IMR-90 (cell line): ENCODE measurements at regions not wholly inside any gene's neighbourhood (a gene's known extent, or its start where the extent isn't known, plus 50 kb on each side); places are given as distances from the start of the nearest gene placed in this dataset.

ENCODE experiments used
- ATAC-seq: fragments of 200-7000 bp; cut with Tn5 transposase; 2 replicates; pipeline ENCODE4 v1.9.1; 2020; ENCODE audit warnings: low read depth, mild to moderate bottlenecking, moderate library complexity
- BruUV-seq: library from RNA; stranded (reverse); fragments of 400-500 nt; replicated peaks from 2 replicates; lab custom pipeline; 2021; lab: Mats Ljungman, UMichigan
- CTCF ChIA-PET: fragments of 300-600 bp; formaldehyde crosslinking; extraction: SDS; loops from one replicate; lab custom pipeline; 2021; ENCODE audit warnings: antibody characterized with exemption; lab: Yijun Ruan, JAX
- POLR2A ChIA-PET: fragments of 300-600 bp; sonication (Branson Sonifier 250); formaldehyde crosslinking; loops from one replicate; lab custom pipeline; 2022; ENCODE audit warnings: antibody characterized with exemption; ENCODE audit not compliant: unreplicated experiment; lab: Charles Lee
- DNase-seq: peaks from one replicate; pipeline ENCODE4 v3.0.0; 2013
- H2AFZ ChIP-seq: replicated peaks from 2 replicates; pipeline ENCODE3; 2013; ENCODE audit warnings: low read length, mild to moderate bottlenecking; ENCODE audit not compliant: poor library complexity
- H2AK5ac ChIP-seq: 2 replicates; pipeline ENCODE4 v1.6.1; 2013; ENCODE audit warnings: low read depth, low read length, inconsistent platforms
- H2AK9ac ChIP-seq: replicated peaks from 2 replicates; pipeline ENCODE3; 2013; ENCODE audit warnings: mild to moderate bottlenecking, low read depth, low read length, moderate library complexity; ENCODE audit not compliant: poor library complexity
- H2BK120ac ChIP-seq: 2 replicates; pipeline ENCODE4 v1.6.1; 2013; ENCODE audit warnings: low read depth, low read length, inconsistent platforms
- H2BK15ac ChIP-seq: 3 replicates; pipeline ENCODE4 v1.6.1; 2013; ENCODE audit warnings: low read depth, low read length, inconsistent platforms
- H2BK20ac ChIP-seq: 2 replicates; pipeline ENCODE4 v1.6.1; 2013; ENCODE audit warnings: low read depth, mild to moderate bottlenecking, inconsistent platforms, low read length, moderate library complexity
- H2BK5ac ChIP-seq: 2 replicates; pipeline ENCODE4 v1.6.1; 2013; ENCODE audit warnings: mild to moderate bottlenecking, low read depth, low read length, inconsistent platforms; ENCODE audit not compliant: poor library complexity, severe bottlenecking
- H3K14ac ChIP-seq: replicated peaks from 2 replicates; pipeline ENCODE4 v1.6.1; 2013; ENCODE audit warnings: low read depth, low read length, inconsistent platforms
- H3K18ac ChIP-seq: 2 replicates; pipeline ENCODE4 v1.6.1; 2013; ENCODE audit warnings: low read depth, low read length, control low read depth
- H3K23ac ChIP-seq: 2 replicates; pipeline ENCODE4 v1.6.1; 2013; ENCODE audit warnings: low read depth, low read length, inconsistent platforms
- H3K27ac ChIP-seq: 2 replicates; pipeline ENCODE4 v1.5.1; 2013; ENCODE audit warnings: mild to moderate bottlenecking, control low read depth, low read length; ENCODE audit not compliant: insufficient read depth
- H3K27me3 ChIP-seq: 2 replicates; pipeline ENCODE4 v1.6.1; 2013; ENCODE audit warnings: low read length; ENCODE audit not compliant: control insufficient read depth, insufficient read depth
- H3K36me3 ChIP-seq: 2 replicates; pipeline ENCODE4 v1.6.1; 2013; ENCODE audit warnings: low read length, mixed read lengths; ENCODE audit not compliant: control insufficient read depth, insufficient read depth
- H3K4ac ChIP-seq: 2 replicates; pipeline ENCODE4 v1.6.1; 2013; ENCODE audit warnings: low read depth, low read length, inconsistent platforms
- H3K4me1 ChIP-seq: 2 replicates; pipeline ENCODE4 v1.6.1; 2013; ENCODE audit warnings: low read length, mixed read lengths; ENCODE audit not compliant: control insufficient read depth, insufficient read depth
- H3K4me2 ChIP-seq: 2 replicates; pipeline ENCODE4 v1.6.1; 2013; ENCODE audit warnings: low read depth, mild to moderate bottlenecking, control low read depth, low read length, moderate library complexity
- H3K4me3 ChIP-seq: 2 replicates; pipeline ENCODE4 v1.5.1; 2013; ENCODE audit warnings: low read depth, mild to moderate bottlenecking, control low read depth, low read length, moderate library complexity; ENCODE audit not compliant: insufficient read depth
- H3K56ac ChIP-seq: 2 replicates; pipeline ENCODE4 v1.6.1; 2013; ENCODE audit warnings: low read length, inconsistent platforms; ENCODE audit not compliant: insufficient read depth; ENCODE audit errors: extremely low read depth
- H3K79me1 ChIP-seq, 2 experiments: 2 replicates each; pipeline ENCODE4 v1.6.1; 2013; ENCODE audit warnings: low read length in 2 of 2, inconsistent platforms in 1 of 2, low read depth in 1 of 2
- H3K9ac ChIP-seq: 2 replicates; pipeline ENCODE4 v1.6.1; 2013; ENCODE audit warnings: low read depth, low read length, control low read depth
- H3K9me1 ChIP-seq: 2 replicates; pipeline ENCODE4 v1.6.1; 2013; ENCODE audit warnings: low read length, inconsistent platforms; ENCODE audit not compliant: insufficient read depth
- H3K9me3 ChIP-seq: 2 replicates; pipeline ENCODE4 v1.6.1; 2013; ENCODE audit warnings: low read length; ENCODE audit not compliant: control insufficient read depth, insufficient read depth
- H4K20me1 ChIP-seq: 2 replicates; pipeline ENCODE4 v1.6.1; 2013; ENCODE audit warnings: low read length, inconsistent platforms; ENCODE audit not compliant: insufficient read depth
- H4K5ac ChIP-seq: 2 replicates; pipeline ENCODE4 v1.6.1; 2013; ENCODE audit warnings: mild to moderate bottlenecking, low read depth, low read length, control low read depth
- H4K8ac ChIP-seq, 2 experiments: 2 replicates each; pipeline ENCODE4 v1.6.1; 2013; ENCODE audit warnings: low read depth in 2 of 2, low read length in 2 of 2, control low read depth in 1 of 2, inconsistent platforms in 1 of 2
- H4K91ac ChIP-seq: 2 replicates; pipeline ENCODE4 v1.6.1; 2013; ENCODE audit warnings: low read depth, low read length, inconsistent platforms; ENCODE audit not compliant: insufficient read depth
- BHLHE40 ChIP-seq: fragments of 150-350 bp; IDR thresholded peaks from 2 replicates; pipeline ENCODE4 v1.6.1; 2016; ENCODE audit warnings: mild to moderate bottlenecking, low read depth, low read length
- CEBPB ChIP-seq: IDR thresholded peaks from 2 replicates; pipeline ENCODE4 v1.6.1; 2012; ENCODE audit warnings: low read depth, low read length, improper control_type of control experiment
- CHD1 ChIP-seq: IDR thresholded peaks from 2 replicates; pipeline ENCODE4 v1.6.1; 2012; ENCODE audit warnings: low read depth, low read length, improper control_type of control experiment
- ELK1 ChIP-seq: fragments of 150-350 bp; IDR thresholded peaks from 2 replicates; pipeline ENCODE4 v1.6.1; 2016; ENCODE audit warnings: low read depth, mild to moderate bottlenecking, low read length, moderate library complexity, borderline replicate concordance
- FOS ChIP-seq: fragments of 150-350 bp; IDR thresholded peaks from 2 replicates; pipeline ENCODE4 v1.6.1; 2016; ENCODE audit warnings: low read depth, low read length
- MAFK ChIP-seq: IDR thresholded peaks from 2 replicates; pipeline ENCODE4 v1.6.1; 2012; ENCODE audit warnings: low read depth, low read length, improper control_type of control experiment
- MAZ ChIP-seq: IDR thresholded peaks from 2 replicates; pipeline ENCODE4 v1.6.1; 2012; ENCODE audit warnings: low read depth, mild to moderate bottlenecking, low read length, improper control_type of control experiment, moderate library complexity, borderline replicate concordance
- MXI1 ChIP-seq: IDR thresholded peaks from 2 replicates; pipeline ENCODE4 v1.6.1; 2012; ENCODE audit warnings: low read depth, mild to moderate bottlenecking, low read length, moderate library complexity, borderline replicate concordance
- NFE2L2 ChIP-seq: fragments of 150-350 bp; IDR thresholded peaks from 2 replicates; pipeline ENCODE4 v1.6.1; 2016; ENCODE audit warnings: low read depth, mild to moderate bottlenecking, low read length
- POLR2A ChIP-seq: IDR thresholded peaks from 2 replicates; pipeline ENCODE4 v1.6.1; 2012; ENCODE audit warnings: mild to moderate bottlenecking, low read depth, low read length
- RAD21 ChIP-seq: IDR thresholded peaks from 2 replicates; pipeline ENCODE4 v1.6.1; 2012; ENCODE audit warnings: low read length, improper control_type of control experiment
- RCOR1 ChIP-seq: IDR thresholded peaks from 2 replicates; pipeline ENCODE4 v1.6.1; 2012; ENCODE audit warnings: mild to moderate bottlenecking, low read length, improper control_type of control experiment; ENCODE audit not compliant: insufficient replicate concordance
- RFX5 ChIP-seq: IDR thresholded peaks from 2 replicates; pipeline ENCODE4 v1.8.0; 2012; ENCODE audit warnings: low read depth, mild to moderate bottlenecking, low read length, moderate library complexity
- SMC3 ChIP-seq: fragments of 150-350 bp; IDR thresholded peaks from 2 replicates; pipeline ENCODE4 v1.6.1; 2016; ENCODE audit warnings: low read depth, mild to moderate bottlenecking, antibody characterized with exemption, low read length, moderate library complexity
- WGBS, 2 experiments: methylation state at CpG; one replicate each; pipeline versions ENCODE4 v1.1.5 to v1.1.7; 2013; ENCODE audit warnings: missing lambda C conversion rate in 2 of 2; ENCODE audit not compliant: insufficient read length in 1 of 2; ENCODE audit errors: extremely low coverage in 2 of 2; 5-methylcytosine and 5-hydroxymethylcytosine counted together
- dilution Hi-C: fragments of 300-500 bp; cut with HindIII; formaldehyde crosslinking; loops from one replicate; pipeline ENCODE4 v1.14.3; 2018; ENCODE audit warnings: low sequenced_read_pairs; ENCODE audit not compliant: unreplicated experiment
- in situ Hi-C: fragments of 300-500 bp; cut with MboI; formaldehyde crosslinking; loops from 3 replicates; pipeline ENCODE4 v1.14.3; 2019; ENCODE audit warnings: low sequenced_read_pairs, inconsistent platforms, mixed read lengths
- intact Hi-C: fragments of 100-400 bp; cut with micrococcal nuclease; formaldehyde crosslinking; loops from 2 replicates; pipeline ENCODE4 v1.10.0; 2022
- TF ChIP-seq, protein P1 (sequence below): conservative IDR thresholded peaks from 2 replicates; pipeline ENCODE4 v1.5.1; 2012; ENCODE audit warnings: mild to moderate bottlenecking, low read depth, low read length, improper control_type of control experiment
- TF ChIP-seq, protein P2 (sequence below): fragments of 150-350 bp; IDR thresholded peaks from 2 replicates; pipeline ENCODE4 v1.6.1; 2017; ENCODE audit warnings: mild to moderate bottlenecking, antibody characterized with exemption, low read length, low read depth

DNA sequence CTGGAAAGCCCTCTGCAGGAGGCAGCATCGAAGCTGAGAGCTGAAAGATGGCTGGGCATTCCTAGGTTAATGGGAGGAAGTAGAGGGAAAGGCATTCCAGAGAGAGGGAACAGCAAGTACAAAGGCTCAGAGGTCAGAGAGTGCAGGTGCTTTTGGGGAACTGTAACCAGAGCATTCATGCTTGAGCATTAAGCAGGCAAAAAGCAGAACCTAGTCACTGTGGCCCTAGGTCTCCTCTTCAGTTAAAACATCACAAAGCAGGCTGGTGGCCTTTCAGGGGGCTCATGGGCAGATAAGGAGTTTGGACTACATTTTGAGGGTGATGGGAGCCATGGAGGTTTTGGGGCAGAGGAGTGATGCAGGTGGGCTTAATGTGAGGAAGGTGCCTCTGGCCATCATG lies 169.2 kb upstream of the MYL2 start:
- H3K4me1 ChIP-seq, result no peaks in the 10 kb centered on the region
- no peak overlapping the region for H3K23ac ChIP-seq
- DNase-seq (no peak), ATAC-seq (no peak)
- H3K9me1 ChIP-seq, result no peaks in the 10 kb centered on the region
- H3K18ac ChIP-seq, result no peak overlapping the region
- dilution Hi-C loops (no loop called here), intact Hi-C loops (no loop called here), in situ Hi-C loops (no loop called here)
- no peak overlapping the region for H3K4ac ChIP-seq
- ChIA-PET CTCF (no interaction called here), POLR2A (no interaction called here)
- peak overlapping the region; percentile 65 for H2AK9ac ChIP-seq
- H3K79me1 ChIP-seq, result no peaks in the 10 kb centered on the region
- H2BK5ac ChIP-seq, result no peak overlapping the region
- H2AK5ac ChIP-seq, result no peak overlapping the region
- no peak overlapping the region for H3K14ac ChIP-seq
- peaks cover 6% of the 10 kb centered on the region for H3K27me3 ChIP-seq
- no peak overlapping the region for H3K9ac ChIP-seq
- no peak overlapping the region for H3K4me2 ChIP-seq
- no peak overlapping the region for H2BK15ac ChIP-seq
- no peaks in the 10 kb centered on the region for H3K9me3 ChIP-seq
- H2BK20ac ChIP-seq, result no peak overlapping the region
- no peak overlapping the region for H2BK120ac ChIP-seq
- WGBS, 2 experiments, result 33% methylated on average over 1 of the region's 1 CpG; no CpG with 5 or more reads in 1 of the 2 experiments
- no peak overlapping the region for H3K27ac ChIP-seq
- H4K8ac ChIP-seq, result no peak overlapping the region
- H3K56ac ChIP-seq, result no peak overlapping the region
- BruUV-seq, result no TSS peak
- H4K20me1 ChIP-seq, result no peaks in the 10 kb centered on the region
- H4K91ac ChIP-seq, result no peak overlapping the region
- no peaks in the 10 kb centered on the region for H3K36me3 ChIP-seq
- TF ChIP-seq CEBPB, result no peak
- TF ChIP-seq RAD21, result no peak
- TF ChIP-seq MAZ, result no peak
- no peak for TF ChIP-seq MXI1
- no peak for TF ChIP-seq NFE2L2
- TF ChIP-seq POLR2A, result no peak
- TF ChIP-seq FOS, result no peak
- no peak for TF ChIP-seq SMC3
- TF ChIP-seq, protein P1, sequence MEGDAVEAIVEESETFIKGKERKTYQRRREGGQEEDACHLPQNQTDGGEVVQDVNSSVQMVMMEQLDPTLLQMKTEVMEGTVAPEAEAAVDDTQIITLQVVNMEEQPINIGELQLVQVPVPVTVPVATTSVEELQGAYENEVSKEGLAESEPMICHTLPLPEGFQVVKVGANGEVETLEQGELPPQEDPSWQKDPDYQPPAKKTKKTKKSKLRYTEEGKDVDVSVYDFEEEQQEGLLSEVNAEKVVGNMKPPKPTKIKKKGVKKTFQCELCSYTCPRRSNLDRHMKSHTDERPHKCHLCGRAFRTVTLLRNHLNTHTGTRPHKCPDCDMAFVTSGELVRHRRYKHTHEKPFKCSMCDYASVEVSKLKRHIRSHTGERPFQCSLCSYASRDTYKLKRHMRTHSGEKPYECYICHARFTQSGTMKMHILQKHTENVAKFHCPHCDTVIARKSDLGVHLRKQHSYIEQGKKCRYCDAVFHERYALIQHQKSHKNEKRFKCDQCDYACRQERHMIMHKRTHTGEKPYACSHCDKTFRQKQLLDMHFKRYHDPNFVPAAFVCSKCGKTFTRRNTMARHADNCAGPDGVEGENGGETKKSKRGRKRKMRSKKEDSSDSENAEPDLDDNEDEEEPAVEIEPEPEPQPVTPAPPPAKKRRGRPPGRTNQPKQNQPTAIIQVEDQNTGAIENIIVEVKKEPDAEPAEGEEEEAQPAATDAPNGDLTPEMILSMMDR, result no peak
- no peak for TF ChIP-seq MAFK
- no peak for TF ChIP-seq RFX5
- no peak for TF ChIP-seq ELK1
- TF ChIP-seq BHLHE40, result no peak
- TF ChIP-seq CHD1, result no peak
- TF ChIP-seq RCOR1, result no peak
- TF ChIP-seq, protein P2, sequence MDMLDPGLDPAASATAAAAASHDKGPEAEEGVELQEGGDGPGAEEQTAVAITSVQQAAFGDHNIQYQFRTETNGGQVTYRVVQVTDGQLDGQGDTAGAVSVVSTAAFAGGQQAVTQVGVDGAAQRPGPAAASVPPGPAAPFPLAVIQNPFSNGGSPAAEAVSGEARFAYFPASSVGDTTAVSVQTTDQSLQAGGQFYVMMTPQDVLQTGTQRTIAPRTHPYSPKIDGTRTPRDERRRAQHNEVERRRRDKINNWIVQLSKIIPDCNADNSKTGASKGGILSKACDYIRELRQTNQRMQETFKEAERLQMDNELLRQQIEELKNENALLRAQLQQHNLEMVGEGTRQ, result no peak
- no peak overlapping the region for H4K5ac ChIP-seq
- no peak overlapping the region for H3K4me3 ChIP-seq
- H2AFZ ChIP-seq, result no peak overlapping the region
